ENCODE measurements at regions not wholly inside any gene's neighbourhood (a gene's known extent, or its start where the extent isn't known, plus 50 kb on each side); places are given as distances from the start of the nearest gene placed in this dataset.
"Not testable (repeated sequence)": the region's sequence is repeated elsewhere in the genome, so short reads cannot be mapped to it uniquely, and the experiment has no call there.

GRCh38 chr7:84904561-84904960 is 282.3 kb downstream of the SEMA3D start:
- no peak for ATAC-seq

GRCh38 chr7:84901366-84901765 is 285.5 kb downstream of the SEMA3D start:
- no peaks in the 10 kb centered on the region for H3K36me3 ChIP-seq (ENCODE audit: low read depth)
- DNase-seq (no peak), ATAC-seq (no peak)
- no peak for TF ChIP-seq CTCF (IDR thresholded peaks at IDR 0.05)
- H3K4me1 ChIP-seq (ENCODE audit: low read depth): no peaks in the 10 kb centered on the region
- H3K9me3 ChIP-seq: no peaks in the 10 kb centered on the region
- intact Hi-C loops (cut with DNase I, micrococcal nuclease): no loop called here
- no peak overlapping the region for H3K4me3 ChIP-seq

More at GRCh38 chr7:84904561-84904960, 282.3 kb downstream of the SEMA3D start:
- TF ChIP-seq CTCF (IDR thresholded peaks at IDR 0.05): no peak
- DNase-seq: no peak
- H3K9me3 ChIP-seq: no peaks in the 10 kb centered on the region
- no peak overlapping the region for H3K4me3 ChIP-seq
- no peaks in the 10 kb centered on the region for H3K4me1 ChIP-seq (ENCODE audit: low read depth)
- intact Hi-C loops (cut with DNase I, micrococcal nuclease): no loop called here
- H3K36me3 ChIP-seq (ENCODE audit: low read depth): no peaks in the 10 kb centered on the region

- no peak for ATAC-seq
- Histone ChIP-seq H3K4me3 (no peak overlapping the region), H3K9me3 (no peaks in the 10 kb centered on the region), H3K36me3 (ENCODE audit: low read depth) (no peaks in the 10 kb centered on the region), H3K4me1 (ENCODE audit: low read depth) (no peaks in the 10 kb centered on the region)
- TF ChIP-seq CTCF (IDR thresholded peaks at IDR 0.05): no peak
- no peak for DNase-seq
- intact Hi-C loops (cut with DNase I, micrococcal nuclease): no loop called here
Observed at GRCh38 chr7:84900215-84900614, 286.6 kb downstream of the SEMA3D start.

GRCh38 chr7:84895563-84895962 is 291.3 kb downstream of the SEMA3D start:
- Histone ChIP-seq H3K36me3 (ENCODE audit: low read depth) (no peaks in the 10 kb centered on the region), H3K9me3 (no peaks in the 10 kb centered on the region), H3K4me3 (no peak overlapping the region), H3K4me1 (ENCODE audit: low read depth) (no peaks in the 10 kb centered on the region)
- TF ChIP-seq CTCF (IDR thresholded peaks at IDR 0.05): no peak
- ATAC-seq (no peak), DNase-seq (no peak)
- intact Hi-C loops (cut with DNase I, micrococcal nuclease): no loop called here

GRCh38 chr7:84883570-84883969 is 303.3 kb downstream of the SEMA3D start:
- H3K9me3 ChIP-seq; ATAC-seq; H3K36me3 ChIP-seq (ENCODE audit: low read depth); intact Hi-C loops (cut with DNase I, micrococcal nuclease); H3K4me1 ChIP-seq (ENCODE audit: low read depth); DNase-seq; H3K4me3 ChIP-seq: not testable (repeated sequence)

- intact Hi-C loops (cut with DNase I, micrococcal nuclease); ATAC-seq; H3K4me3 ChIP-seq; H3K36me3 ChIP-seq (ENCODE audit: low read depth); H3K9me3 ChIP-seq; H3K4me1 ChIP-seq (ENCODE audit: low read depth): not testable (repeated sequence)
- DNase-seq: peak in 1 of 3 donors; percentile 13
Observed at GRCh38 chr7:84880326-84880997, 306.4 kb downstream of the SEMA3D start.

Measured in mucosa of descending colon (tissue), 3 donors.